NT2/D1 (cell line): ENCODE measurements at regions not wholly inside any gene's neighbourhood (a gene's known extent, or its start where the extent isn't known, plus 50 kb on each side); places are given as distances from the start of the nearest gene placed in this dataset.

Experiments
- YY1 ChIP-seq: IDR thresholded peaks from 2 replicates; pipeline ENCODE4 v1.6.1; 2011; ENCODE audit not compliant: insufficient read length, insufficient read depth
- ZNF274 ChIP-seq: IDR thresholded peaks from 2 replicates; pipeline ENCODE4 v1.6.1; 2011; ENCODE audit warnings: mild to moderate bottlenecking, low read depth, low read length

DNA sequence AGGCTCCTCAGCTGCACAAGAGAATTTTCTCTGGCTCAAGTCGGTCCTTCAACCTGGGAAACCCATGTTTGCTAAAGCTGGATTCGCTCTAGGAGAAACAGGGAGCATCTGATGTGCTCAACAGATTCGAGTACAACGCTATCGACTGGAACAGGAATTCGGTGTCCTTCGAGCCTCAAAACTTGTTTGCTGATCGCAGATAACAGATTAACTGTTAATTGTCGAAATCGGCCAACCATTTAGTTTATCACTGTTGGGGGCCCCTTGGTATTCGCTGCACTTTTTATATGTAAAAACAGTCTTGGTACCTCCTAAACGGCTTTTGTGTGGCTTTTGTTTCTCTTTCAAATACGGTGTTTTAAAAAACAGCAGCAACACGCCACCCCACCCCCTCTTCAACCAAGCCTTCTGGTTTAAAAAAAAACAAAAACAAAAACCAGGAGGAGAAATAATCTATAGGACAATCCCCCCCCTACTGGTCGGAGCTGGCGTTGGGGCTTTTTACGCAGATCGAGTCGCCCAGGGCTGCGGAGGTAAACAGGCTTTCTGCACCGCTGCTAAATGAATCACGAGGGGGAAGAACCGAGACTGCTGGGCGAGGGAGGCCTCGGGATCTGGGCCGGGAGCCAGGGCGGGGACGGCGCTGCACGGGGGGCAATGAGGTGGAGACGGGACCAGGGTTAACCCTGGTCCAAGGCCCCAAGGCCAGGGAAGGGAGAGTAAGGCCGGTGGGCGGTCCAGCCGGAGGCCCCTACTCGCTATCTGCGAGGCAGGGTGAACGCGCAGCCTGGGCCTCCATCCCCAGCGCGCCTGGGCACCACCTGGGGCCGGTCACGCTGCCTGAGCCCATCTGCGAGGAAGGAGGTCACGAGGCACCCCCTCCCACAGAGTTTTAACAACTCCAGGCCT lies 71.7 kb upstream of the BCOR start:
- TF ChIP-seq YY1 (no peak), ZNF274 (no peak)
